GM23338 (cell line): ENCODE measurements at regions not wholly inside any gene's neighbourhood (a gene's known extent, or its start where the extent isn't known, plus 50 kb on each side); places are given as distances from the start of the nearest gene placed in this dataset.

Experiments
- ATAC-seq: fragments of 200-7000 bp; cut with Tn5 transposase; 3 replicates; pipeline ENCODE4 v1.9.1; 2020
- DNase-seq: peaks from one replicate; pipeline ENCODE4 v3.0.0-alpha.2; 2015; ENCODE audit warnings: low spot score
- H2AFZ ChIP-seq: fragments of 200-600 bp; sonication (generic); 2 replicates; pipeline ENCODE4 v1.8.0; 2016; ENCODE audit warnings: antibody characterized with exemption, mild to moderate bottlenecking, moderate library complexity
- H3F3A ChIP-seq: fragments of 200-600 bp; sonication (generic); replicated peaks from 2 replicates; pipeline ENCODE4 v1.8.0; 2017; ENCODE audit warnings: antibody characterized with exemption, mixed run types, low read depth
- H3K27ac ChIP-seq: fragments of 200-600 bp; sonication (generic); 2 replicates; pipeline ENCODE4 v1.6.1; 2016; ENCODE audit warnings: low read depth
- H3K27me3 ChIP-seq: fragments of 200-600 bp; sonication (generic); 2 replicates; pipeline ENCODE4 v1.8.0; 2016; ENCODE audit warnings: mild to moderate bottlenecking, mixed run types, moderate library complexity; ENCODE audit not compliant: insufficient read depth
- H3K36me3 ChIP-seq: fragments of 200-600 bp; sonication (generic); 2 replicates; pipeline ENCODE4 v1.8.0; 2016; ENCODE audit warnings: mild to moderate bottlenecking; ENCODE audit not compliant: insufficient read depth
- H3K4me1 ChIP-seq: fragments of 200-600 bp; sonication (generic); 2 replicates; pipeline ENCODE4 v1.8.0; 2016; ENCODE audit warnings: mild to moderate bottlenecking, moderate library complexity; ENCODE audit not compliant: insufficient read depth
- H3K4me2 ChIP-seq: fragments of 200-600 bp; sonication (generic); 2 replicates; pipeline ENCODE4 v1.7.1; 2017; ENCODE audit warnings: mixed run types
- H3K4me3 ChIP-seq: fragments of 200-600 bp; sonication (generic); 2 replicates; pipeline ENCODE4 v1.6.1; 2016; ENCODE audit warnings: mixed run types
- H3K79me2 ChIP-seq: fragments of 200-600 bp; sonication (generic); replicated peaks from 2 replicates; pipeline ENCODE4 v1.8.0; 2017; ENCODE audit warnings: mild to moderate bottlenecking; ENCODE audit not compliant: insufficient read depth
- H3K9me2 ChIP-seq: fragments of 200-600 bp; sonication (generic); 2 replicates; pipeline ENCODE4 v1.8.0; 2017; ENCODE audit not compliant: insufficient read depth
- H4K20me1 ChIP-seq: fragments of 200-600 bp; sonication (generic); replicated peaks from 2 replicates; pipeline ENCODE4 v1.8.0; 2017; ENCODE audit warnings: mild to moderate bottlenecking; ENCODE audit not compliant: insufficient read depth
- H3K27ac Mint-ChIP-seq: 2 replicates; pipeline ENCODE4 v1.8.0; 2020; ENCODE audit warnings: inconsistent platforms, mild to moderate bottlenecking, moderate library complexity, mixed read lengths
- H3K27me3 Mint-ChIP-seq: 3 replicates; pipeline ENCODE4 v1.8.0; 2022; ENCODE audit warnings: low read depth, mild to moderate bottlenecking, moderate library complexity, mixed read lengths, inconsistent platforms; ENCODE audit not compliant: insufficient read depth, poor library complexity
- H3K36me3 Mint-ChIP-seq: 3 replicates; pipeline ENCODE4 v1.8.0; 2021; ENCODE audit warnings: low read depth, mild to moderate bottlenecking, inconsistent platforms, moderate library complexity, mixed read lengths
- H3K4me1 Mint-ChIP-seq: 3 replicates; pipeline ENCODE4 v1.8.0; 2020; ENCODE audit warnings: mild to moderate bottlenecking, inconsistent platforms, mixed read lengths
- H3K4me3 Mint-ChIP-seq: 3 replicates; pipeline ENCODE4 v1.8.0; 2021; ENCODE audit warnings: moderate library complexity, mild to moderate bottlenecking, inconsistent platforms, mixed read lengths
- H3K9me3 Mint-ChIP-seq: 3 replicates; pipeline ENCODE4 v1.8.0; 2020; ENCODE audit warnings: moderate library complexity, mild to moderate bottlenecking, inconsistent platforms, mixed read lengths
- CREB1 ChIP-seq: fragments of 250-450 bp; sonication (Bioruptor Pico); IDR thresholded peaks from 2 replicates; pipeline ENCODE4 v1.5.0; 2020; ENCODE audit warnings: low read depth, mild to moderate bottlenecking, moderate library complexity
- EZH2 ChIP-seq: fragments of 200-600 bp; sonication (generic); IDR thresholded peaks from one replicate; pipeline ENCODE4 v1.8.0; 2017; ENCODE audit warnings: antibody characterized with exemption, mild to moderate bottlenecking, low read depth; ENCODE audit not compliant: unreplicated experiment
- JUNB ChIP-seq: IDR thresholded peaks from one replicate; pipeline ENCODE4 v1.6.1; 2016; ENCODE audit warnings: antibody characterized with exemption; ENCODE audit not compliant: unreplicated experiment
- POLR2AphosphoS5 ChIP-seq: IDR thresholded peaks from 2 replicates; pipeline ENCODE4 v1.6.1; 2016; ENCODE audit warnings: antibody characterized with exemption, low read depth
- TF ChIP-seq, protein P1 (sequence below): fragments of 250-450 bp; sonication (Bioruptor Pico); IDR thresholded peaks from 2 replicates; pipeline ENCODE4 v1.5.0; 2020; ENCODE audit warnings: mild to moderate bottlenecking, moderate library complexity
- TF ChIP-seq, protein P2 (sequence below): IDR thresholded peaks from 2 replicates; pipeline ENCODE4 v1.6.1; 2016; ENCODE audit warnings: antibody characterized with exemption

DNA sequence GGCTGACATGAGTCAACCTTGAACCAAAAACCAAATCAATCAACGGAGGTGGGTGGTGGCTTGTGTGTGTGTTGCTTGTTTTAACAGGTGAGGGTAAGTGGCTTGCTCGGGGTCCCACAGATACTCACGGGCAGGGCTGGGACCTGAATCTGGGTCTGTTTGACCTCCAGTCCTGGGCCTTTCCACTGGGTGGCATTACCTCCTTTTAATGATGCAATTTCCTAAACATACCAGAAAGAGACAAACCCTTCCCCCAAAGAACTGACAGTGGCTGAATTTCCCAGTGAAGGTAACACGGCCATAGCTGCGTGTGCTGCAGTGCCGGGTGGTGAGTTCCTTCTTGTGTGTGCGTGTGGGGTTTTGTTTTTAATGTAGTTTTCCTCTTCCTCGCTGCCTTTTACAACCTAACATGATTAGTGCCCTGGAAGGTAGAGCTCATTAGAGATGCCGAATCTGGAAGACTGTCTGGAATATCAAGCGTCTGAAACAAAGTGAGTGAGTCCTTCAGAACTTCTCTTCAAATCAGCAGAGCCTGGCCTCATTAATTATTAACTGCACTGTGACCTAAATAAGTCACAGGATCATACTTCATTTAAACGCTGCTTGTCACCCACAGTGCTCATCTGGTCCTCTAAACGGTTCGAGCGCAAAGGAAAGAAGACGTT lies 166.1 kb upstream of the TCERG1L start:
- Mint-ChIP-seq H3K9me3 (peaks cover 94% of the 10 kb centered on the region), H3K27ac (no peak overlapping the region; the same call in 1 of the 2 replicates), H3K36me3 (peaks cover 21% of the 10 kb centered on the region; the same call in 2 of the 3 replicates), H3K4me1 (no peaks in the 10 kb centered on the region), H3K4me3 (no peak overlapping the region), H3K27me3 (peaks cover 3% of the 10 kb centered on the region)
- Histone ChIP-seq H3K4me3 (no peak overlapping the region), H3K9me2 (no peaks in the 10 kb centered on the region), H4K20me1 (no peaks in the 10 kb centered on the region), H3K4me1 (no peaks in the 10 kb centered on the region), H2AFZ (no peak overlapping the region), H3K27ac (no peak overlapping the region), H3F3A (no peaks in the 10 kb centered on the region), H3K79me2 (no peaks in the 10 kb centered on the region), H3K27me3 (no peaks in the 10 kb centered on the region), H3K4me2 (no peak overlapping the region), H3K36me3 (no peaks in the 10 kb centered on the region)
- peak; percentile 7 for DNase-seq
- TF ChIP-seq CREB1 (CRISPR knock-in tag) (no peak), JUNB (no peak), POLR2AphosphoS5 (no peak)
- TF ChIP-seq, protein P1, sequence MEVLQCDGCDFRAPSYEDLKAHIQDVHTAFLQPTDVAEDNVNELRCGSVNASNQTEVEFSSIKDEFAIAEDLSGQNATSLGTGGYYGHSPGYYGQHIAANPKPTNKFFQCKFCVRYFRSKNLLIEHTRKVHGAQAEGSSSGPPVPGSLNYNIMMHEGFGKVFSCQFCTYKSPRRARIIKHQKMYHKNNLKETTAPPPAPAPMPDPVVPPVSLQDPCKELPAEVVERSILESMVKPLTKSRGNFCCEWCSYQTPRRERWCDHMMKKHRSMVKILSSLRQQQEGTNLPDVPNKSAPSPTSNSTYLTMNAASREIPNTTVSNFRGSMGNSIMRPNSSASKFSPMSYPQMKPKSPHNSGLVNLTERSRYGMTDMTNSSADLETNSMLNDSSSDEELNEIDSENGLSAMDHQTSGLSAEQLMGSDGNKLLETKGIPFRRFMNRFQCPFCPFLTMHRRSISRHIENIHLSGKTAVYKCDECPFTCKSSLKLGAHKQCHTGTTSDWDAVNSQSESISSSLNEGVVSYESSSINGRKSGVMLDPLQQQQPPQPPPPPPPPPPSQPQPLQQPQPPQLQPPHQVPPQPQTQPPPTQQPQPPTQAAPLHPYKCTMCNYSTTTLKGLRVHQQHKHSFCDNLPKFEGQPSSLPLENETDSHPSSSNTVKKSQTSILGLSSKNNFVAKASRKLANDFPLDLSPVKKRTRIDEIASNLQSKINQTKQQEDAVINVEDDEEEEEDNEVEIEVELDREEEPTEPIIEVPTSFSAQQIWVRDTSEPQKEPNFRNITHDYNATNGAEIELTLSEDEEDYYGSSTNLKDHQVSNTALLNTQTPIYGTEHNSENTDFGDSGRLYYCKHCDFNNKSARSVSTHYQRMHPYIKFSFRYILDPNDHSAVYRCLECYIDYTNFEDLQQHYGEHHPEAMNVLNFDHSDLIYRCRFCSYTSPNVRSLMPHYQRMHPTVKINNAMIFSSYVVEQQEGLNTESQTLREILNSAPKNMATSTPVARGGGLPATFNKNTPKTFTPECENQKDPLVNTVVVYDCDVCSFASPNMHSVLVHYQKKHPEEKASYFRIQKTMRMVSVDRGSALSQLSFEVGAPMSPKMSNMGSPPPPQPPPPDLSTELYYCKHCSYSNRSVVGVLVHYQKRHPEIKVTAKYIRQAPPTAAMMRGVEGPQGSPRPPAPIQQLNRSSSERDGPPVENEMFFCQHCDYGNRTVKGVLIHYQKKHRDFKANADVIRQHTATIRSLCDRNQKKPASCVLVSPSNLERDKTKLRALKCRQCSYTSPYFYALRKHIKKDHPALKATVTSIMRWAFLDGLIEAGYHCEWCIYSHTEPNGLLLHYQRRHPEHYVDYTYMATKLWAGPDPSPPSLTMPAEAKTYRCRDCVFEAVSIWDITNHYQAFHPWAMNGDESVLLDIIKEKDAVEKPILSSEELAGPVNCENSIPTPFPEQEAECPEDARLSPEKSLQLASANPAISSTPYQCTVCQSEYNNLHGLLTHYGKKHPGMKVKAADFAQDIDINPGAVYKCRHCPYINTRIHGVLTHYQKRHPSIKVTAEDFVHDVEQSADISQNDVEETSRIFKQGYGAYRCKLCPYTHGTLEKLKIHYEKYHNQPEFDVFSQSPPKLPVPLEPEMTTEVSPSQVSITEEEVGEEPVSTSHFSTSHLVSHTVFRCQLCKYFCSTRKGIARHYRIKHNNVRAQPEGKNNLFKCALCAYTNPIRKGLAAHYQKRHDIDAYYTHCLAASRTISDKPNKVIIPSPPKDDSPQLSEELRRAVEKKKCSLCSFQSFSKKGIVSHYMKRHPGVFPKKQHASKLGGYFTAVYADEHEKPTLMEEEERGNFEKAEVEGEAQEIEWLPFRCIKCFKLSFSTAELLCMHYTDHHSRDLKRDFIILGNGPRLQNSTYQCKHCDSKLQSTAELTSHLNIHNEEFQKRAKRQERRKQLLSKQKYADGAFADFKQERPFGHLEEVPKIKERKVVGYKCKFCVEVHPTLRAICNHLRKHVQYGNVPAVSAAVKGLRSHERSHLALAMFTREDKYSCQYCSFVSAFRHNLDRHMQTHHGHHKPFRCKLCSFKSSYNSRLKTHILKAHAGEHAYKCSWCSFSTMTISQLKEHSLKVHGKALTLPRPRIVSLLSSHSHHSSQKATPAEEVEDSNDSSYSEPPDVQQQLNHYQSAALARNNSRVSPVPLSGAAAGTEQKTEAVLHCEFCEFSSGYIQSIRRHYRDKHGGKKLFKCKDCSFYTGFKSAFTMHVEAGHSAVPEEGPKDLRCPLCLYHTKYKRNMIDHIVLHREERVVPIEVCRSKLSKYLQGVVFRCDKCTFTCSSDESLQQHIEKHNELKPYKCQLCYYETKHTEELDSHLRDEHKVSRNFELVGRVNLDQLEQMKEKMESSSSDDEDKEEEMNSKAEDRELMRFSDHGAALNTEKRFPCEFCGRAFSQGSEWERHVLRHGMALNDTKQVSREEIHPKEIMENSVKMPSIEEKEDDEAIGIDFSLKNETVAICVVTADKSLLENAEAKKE (CRISPR knock-in tag): no peak
- no peak for ATAC-seq

DNA sequence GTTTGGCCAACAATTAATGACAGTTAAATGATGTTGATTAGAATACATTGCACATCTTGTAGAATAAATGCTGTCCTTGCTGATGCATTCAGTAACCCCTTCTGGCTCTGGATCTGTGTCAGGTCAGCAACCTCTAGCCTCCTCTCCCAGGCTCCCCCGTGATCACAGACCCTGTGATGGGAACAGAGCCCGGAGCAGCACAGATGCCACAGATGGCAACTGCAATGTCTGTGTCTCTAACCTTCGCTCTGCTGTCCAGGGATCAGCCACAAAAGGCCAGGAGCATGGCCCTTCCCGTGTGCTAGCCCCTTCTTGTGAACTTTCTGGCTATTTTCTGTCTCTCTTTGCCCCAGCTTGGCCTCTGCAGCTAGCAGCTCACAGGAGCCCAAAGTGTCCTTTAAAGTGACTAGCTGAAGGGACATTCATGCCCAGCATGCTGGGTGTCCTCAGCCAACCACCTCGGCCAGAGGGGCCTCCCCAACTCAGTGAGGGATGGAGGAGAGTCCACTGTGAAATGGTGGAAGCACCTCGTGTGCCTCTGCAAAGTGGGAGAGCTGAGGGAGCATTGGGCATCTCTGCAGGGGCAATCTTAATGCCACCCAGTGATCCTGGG lies 167.0 kb upstream of the TCERG1L start:
- no peaks in the 10 kb centered on the region for H3F3A ChIP-seq
- no peak overlapping the region for H3K27ac Mint-ChIP-seq
- H3K27me3 Mint-ChIP-seq: peaks cover 3% of the 10 kb centered on the region
- H3K9me3 Mint-ChIP-seq: peaks cover 96% of the 10 kb centered on the region
- no peak overlapping the region for H3K27ac ChIP-seq
- no peak overlapping the region for H3K4me3 Mint-ChIP-seq
- DNase-seq (no peak), ATAC-seq (no peak)
- no peak overlapping the region for H3K4me3 ChIP-seq
- H4K20me1 ChIP-seq: no peaks in the 10 kb centered on the region
- no peak overlapping the region for H2AFZ ChIP-seq
- no peaks in the 10 kb centered on the region for H3K4me1 Mint-ChIP-seq
- H3K36me3 Mint-ChIP-seq: peaks cover 25% of the 10 kb centered on the region; the same call in 2 of the 3 replicates
- no peaks in the 10 kb centered on the region for H3K79me2 ChIP-seq
- no peaks in the 10 kb centered on the region for H3K4me1 ChIP-seq
- H3K4me2 ChIP-seq: no peak overlapping the region
- no peaks in the 10 kb centered on the region for H3K9me2 ChIP-seq
- no peaks in the 10 kb centered on the region for H3K36me3 ChIP-seq
- no peaks in the 10 kb centered on the region for H3K27me3 ChIP-seq
- TF ChIP-seq EZH2: no peak
- TF ChIP-seq, protein P2, sequence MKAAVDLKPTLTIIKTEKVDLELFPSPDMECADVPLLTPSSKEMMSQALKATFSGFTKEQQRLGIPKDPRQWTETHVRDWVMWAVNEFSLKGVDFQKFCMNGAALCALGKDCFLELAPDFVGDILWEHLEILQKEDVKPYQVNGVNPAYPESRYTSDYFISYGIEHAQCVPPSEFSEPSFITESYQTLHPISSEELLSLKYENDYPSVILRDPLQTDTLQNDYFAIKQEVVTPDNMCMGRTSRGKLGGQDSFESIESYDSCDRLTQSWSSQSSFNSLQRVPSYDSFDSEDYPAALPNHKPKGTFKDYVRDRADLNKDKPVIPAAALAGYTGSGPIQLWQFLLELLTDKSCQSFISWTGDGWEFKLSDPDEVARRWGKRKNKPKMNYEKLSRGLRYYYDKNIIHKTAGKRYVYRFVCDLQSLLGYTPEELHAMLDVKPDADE: no peak
